ENCODE measurements at regions not wholly inside any gene's neighbourhood (a gene's known extent, or its start where the extent isn't known, plus 50 kb on each side); places are given as distances from the start of the nearest gene placed in this dataset.
A peak's percentile ranks its signal among the peaks of the same experiment; 100 is the strongest.

DNA sequence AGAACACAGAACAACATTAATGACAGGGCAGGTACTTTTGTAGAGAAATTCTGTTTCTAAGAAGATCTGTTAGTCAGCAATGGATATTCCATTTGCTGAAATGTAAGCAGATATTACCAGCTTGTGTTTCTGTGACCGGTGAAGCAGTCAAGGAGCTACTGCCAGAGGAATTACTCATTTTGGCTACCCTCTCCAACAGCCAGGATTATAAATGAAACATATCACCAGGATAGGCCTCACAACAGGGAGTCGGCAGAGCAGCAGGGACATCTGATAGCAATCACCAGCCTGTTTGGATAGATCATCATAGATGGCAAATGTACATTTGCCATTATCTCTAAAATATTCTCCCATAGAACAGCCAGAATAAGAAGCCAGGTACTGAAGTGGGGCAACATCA, 440.7 kb downstream of the KCNH5 start:
- H2AFZ ChIP-seq (ENCODE audit: low read length) = no peak overlapping the region
- H3K9ac ChIP-seq (ENCODE audit: insufficient read depth, low read length) = no peak overlapping the region
- H3K27ac ChIP-seq (ENCODE audit: insufficient read depth, low read length) = no peak overlapping the region
- no peaks in the 10 kb centered on the region for H3K27me3 ChIP-seq (ENCODE audit: control insufficient read depth, insufficient read depth, low read length)
- no peaks in the 10 kb centered on the region for H3K36me3 ChIP-seq (ENCODE audit: control insufficient read depth, insufficient read depth, low read length)
- H3K79me2 ChIP-seq (ENCODE audit: control insufficient read depth, insufficient read depth, low read length) = no peaks in the 10 kb centered on the region
- DNase-seq (ENCODE audit: low read depth in 2 of 2) = peak; percentile 14 to 49
- H3K9me3 ChIP-seq (ENCODE audit: control insufficient read depth, insufficient read depth, low read depth, low read length) = no peaks in the 10 kb centered on the region
- H3K4me2 ChIP-seq (ENCODE audit: extremely low read depth, insufficient read depth, low read length) = no peak overlapping the region
- H4K20me1 ChIP-seq (ENCODE audit: control insufficient read depth, extremely low read depth, insufficient read depth, low read length) = no peaks in the 10 kb centered on the region
- H3K4me3 ChIP-seq (replicated peaks in 1 of 4; ENCODE audit: control extremely low read depth in 1 of 4, insufficient read depth in 1 of 4, low read depth in 3 of 4, low read length in 4 of 4) = no peak overlapping the region
- H3K4me1 ChIP-seq (ENCODE audit: control insufficient read depth, extremely low read depth, insufficient read depth, low read length) = no peaks in the 10 kb centered on the region
- TF ChIP-seq, protein P1, sequence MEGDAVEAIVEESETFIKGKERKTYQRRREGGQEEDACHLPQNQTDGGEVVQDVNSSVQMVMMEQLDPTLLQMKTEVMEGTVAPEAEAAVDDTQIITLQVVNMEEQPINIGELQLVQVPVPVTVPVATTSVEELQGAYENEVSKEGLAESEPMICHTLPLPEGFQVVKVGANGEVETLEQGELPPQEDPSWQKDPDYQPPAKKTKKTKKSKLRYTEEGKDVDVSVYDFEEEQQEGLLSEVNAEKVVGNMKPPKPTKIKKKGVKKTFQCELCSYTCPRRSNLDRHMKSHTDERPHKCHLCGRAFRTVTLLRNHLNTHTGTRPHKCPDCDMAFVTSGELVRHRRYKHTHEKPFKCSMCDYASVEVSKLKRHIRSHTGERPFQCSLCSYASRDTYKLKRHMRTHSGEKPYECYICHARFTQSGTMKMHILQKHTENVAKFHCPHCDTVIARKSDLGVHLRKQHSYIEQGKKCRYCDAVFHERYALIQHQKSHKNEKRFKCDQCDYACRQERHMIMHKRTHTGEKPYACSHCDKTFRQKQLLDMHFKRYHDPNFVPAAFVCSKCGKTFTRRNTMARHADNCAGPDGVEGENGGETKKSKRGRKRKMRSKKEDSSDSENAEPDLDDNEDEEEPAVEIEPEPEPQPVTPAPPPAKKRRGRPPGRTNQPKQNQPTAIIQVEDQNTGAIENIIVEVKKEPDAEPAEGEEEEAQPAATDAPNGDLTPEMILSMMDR (conservative IDR thresholded peaks at IDR 0.05 in 1 of 2, IDR thresholded peaks at IDR 0.05 in 1 of 2; ENCODE audit: low read depth in 1 of 2, low read length in 2 of 2) = no peak
- no peak for TF ChIP-seq EZH2 (IDR thresholded peaks at IDR 0.05; ENCODE audit: low read length, missing control alignments)

DNA sequence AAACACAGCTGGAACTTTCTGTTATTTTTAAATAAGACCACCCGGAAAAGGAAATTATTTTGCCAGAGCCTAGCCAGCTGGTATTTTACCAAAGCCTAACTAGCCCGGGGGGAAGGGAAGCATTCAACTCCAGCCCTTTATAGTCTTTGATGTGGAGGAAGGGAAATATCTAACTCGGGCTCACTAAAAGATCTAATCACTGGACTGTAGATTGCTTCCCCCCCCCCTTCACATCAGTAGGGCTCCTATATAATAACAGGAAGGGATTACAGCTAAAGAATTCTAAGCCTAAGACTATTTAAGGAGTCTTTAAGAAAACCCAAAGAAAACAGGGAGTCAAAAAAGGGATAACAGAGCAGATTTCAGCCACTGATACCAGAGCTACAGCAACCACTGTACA, 431.1 kb downstream of the KCNH5 start:
- Histone ChIP-seq H3K27me3 (ENCODE audit: control insufficient read depth, insufficient read depth, low read length) (no peaks in the 10 kb centered on the region), H3K9me3 (ENCODE audit: control insufficient read depth, insufficient read depth, low read depth, low read length) (no peaks in the 10 kb centered on the region), H3K4me3 (replicated peaks in 1 of 4; ENCODE audit: control extremely low read depth in 1 of 4, insufficient read depth in 1 of 4, low read depth in 3 of 4, low read length in 4 of 4) (no peak overlapping the region), H3K4me2 (ENCODE audit: extremely low read depth, insufficient read depth, low read length) (no peak overlapping the region), H4K20me1 (ENCODE audit: control insufficient read depth, extremely low read depth, insufficient read depth, low read length) (no peaks in the 10 kb centered on the region), H2AFZ (ENCODE audit: low read length) (no peak overlapping the region), H3K36me3 (ENCODE audit: control insufficient read depth, insufficient read depth, low read length) (no peaks in the 10 kb centered on the region), H3K4me1 (ENCODE audit: control insufficient read depth, extremely low read depth, insufficient read depth, low read length) (no peaks in the 10 kb centered on the region), H3K27ac (ENCODE audit: insufficient read depth, low read length) (no peak overlapping the region), H3K9ac (ENCODE audit: insufficient read depth, low read length) (no peak overlapping the region), H3K79me2 (ENCODE audit: control insufficient read depth, insufficient read depth, low read length) (no peaks in the 10 kb centered on the region)
- TF ChIP-seq EZH2 (IDR thresholded peaks at IDR 0.05; ENCODE audit: low read length, missing control alignments) = no peak
- TF ChIP-seq, protein P1 (conservative IDR thresholded peaks at IDR 0.05 in 1 of 2, IDR thresholded peaks at IDR 0.05 in 1 of 2; ENCODE audit: low read depth in 1 of 2, low read length in 2 of 2) = no peak
- DNase-seq (ENCODE audit: low read depth in 2 of 2) = no peak

DNA sequence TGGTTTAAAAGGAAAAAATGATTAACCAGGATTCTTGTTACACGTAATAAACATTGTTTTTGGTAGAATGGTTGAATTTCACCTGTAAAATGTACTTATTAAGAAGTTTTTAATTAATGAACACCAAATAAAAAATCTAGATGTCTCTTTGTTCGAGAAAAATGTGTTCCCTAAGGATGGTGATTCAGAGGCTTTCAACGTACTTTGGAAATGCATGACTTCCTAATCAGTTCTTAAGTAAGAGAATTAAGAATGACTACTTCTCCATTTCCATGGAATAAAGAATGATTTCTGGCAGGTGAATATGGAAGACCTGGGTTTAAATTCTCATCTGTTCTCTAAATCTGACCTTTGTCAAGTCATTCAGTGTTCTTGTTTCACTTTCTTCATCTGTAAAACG, 428.6 kb downstream of the KCNH5 start:
- Histone ChIP-seq H3K27ac (ENCODE audit: insufficient read depth, low read length) (no peak overlapping the region), H3K79me2 (ENCODE audit: control insufficient read depth, insufficient read depth, low read length) (no peaks in the 10 kb centered on the region), H4K20me1 (ENCODE audit: control insufficient read depth, extremely low read depth, insufficient read depth, low read length) (no peaks in the 10 kb centered on the region), H3K9ac (ENCODE audit: insufficient read depth, low read length) (no peak overlapping the region), H3K9me3 (ENCODE audit: control insufficient read depth, insufficient read depth, low read depth, low read length) (no peaks in the 10 kb centered on the region), H3K4me1 (ENCODE audit: control insufficient read depth, extremely low read depth, insufficient read depth, low read length) (no peaks in the 10 kb centered on the region), H2AFZ (ENCODE audit: low read length) (no peak overlapping the region), H3K27me3 (ENCODE audit: control insufficient read depth, insufficient read depth, low read length) (no peaks in the 10 kb centered on the region), H3K36me3 (ENCODE audit: control insufficient read depth, insufficient read depth, low read length) (no peaks in the 10 kb centered on the region), H3K4me2 (ENCODE audit: extremely low read depth, insufficient read depth, low read length) (no peak overlapping the region), H3K4me3 (replicated peaks in 1 of 4; ENCODE audit: control extremely low read depth in 1 of 4, insufficient read depth in 1 of 4, low read depth in 3 of 4, low read length in 4 of 4) (no peak overlapping the region)
- DNase-seq (ENCODE audit: low read depth in 2 of 2) = no peak
- no peak for TF ChIP-seq EZH2 (IDR thresholded peaks at IDR 0.05; ENCODE audit: low read length, missing control alignments)
- TF ChIP-seq, protein P1 (conservative IDR thresholded peaks at IDR 0.05 in 1 of 2, IDR thresholded peaks at IDR 0.05 in 1 of 2; ENCODE audit: low read depth in 1 of 2, low read length in 2 of 2) = no peak

Data from fibroblast of lung (primary cell).